ENCODE measurements at regions not wholly inside any gene's neighbourhood (a gene's known extent, or its start where the extent isn't known, plus 50 kb on each side); places are given as distances from the start of the nearest gene placed in this dataset.

DNA sequence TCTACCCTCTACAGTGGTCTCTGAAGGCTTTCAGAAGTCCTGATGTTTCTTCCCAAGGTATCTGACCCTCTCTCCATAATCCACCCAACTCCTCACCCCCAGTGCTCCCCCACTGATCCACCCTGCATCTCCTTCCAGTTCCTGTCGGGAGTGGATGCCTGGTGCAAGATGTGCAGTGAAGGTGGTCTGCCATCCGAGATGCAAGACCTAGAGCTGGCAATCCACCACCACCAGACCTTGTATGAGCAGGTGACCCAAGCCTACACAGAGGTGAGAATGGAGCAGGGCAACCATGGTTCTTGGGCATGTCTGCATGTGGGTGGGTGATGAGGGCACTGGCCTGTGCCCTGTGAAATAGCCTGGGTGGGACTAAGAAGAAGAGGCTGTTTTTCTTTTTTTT lies 337.8 kb upstream of the ROPN1 start:
- no peaks in the 10 kb centered on the region for H3K23me2 ChIP-seq (ENCODE audit: low read depth, low read length)
- peak overlapping the region; percentile 38 for H3K23ac ChIP-seq (ENCODE audit: insufficient read length)
- H2BK120ac ChIP-seq (replicated peaks; ENCODE audit: low read depth, low read length) = no peak overlapping the region
- TF ChIP-seq SUZ12 (IDR thresholded peaks at IDR 0.05; ENCODE audit: low read length) (no peak), CREB1 (IDR thresholded peaks at IDR 0.05) (no peak), NRF1 (IDR thresholded peaks at IDR 0.05; ENCODE audit: low read depth, low read length) (no peak), ASH2L (IDR thresholded peaks at IDR 0.05; ENCODE audit: low read length) (no peak), SP1 (IDR thresholded peaks at IDR 0.05; ENCODE audit: low read depth, low read length) (no peak), RBBP5 (IDR thresholded peaks at IDR 0.05; ENCODE audit: borderline replicate concordance, low read depth, low read length) (no peak), RNF2 (IDR thresholded peaks at IDR 0.05; ENCODE audit: borderline replicate concordance, low read depth, low read length, missing control alignments, poor library complexity, severe bottlenecking) (no peak), TAF1 (IDR thresholded peaks at IDR 0.05; ENCODE audit: low read depth, low read length) (no peak), JUN (IDR thresholded peaks at IDR 0.05; ENCODE audit: low read depth, low read length) (no peak), EP300 (IDR thresholded peaks at IDR 0.05; ENCODE audit: borderline replicate concordance in 1 of 2, low read depth in 2 of 2, low read length in 2 of 2) (no peak), FOSL1 (IDR thresholded peaks at IDR 0.05; ENCODE audit: insufficient read depth, low read depth, low read length) (no peak), CTBP2 (IDR thresholded peaks at IDR 0.05; ENCODE audit: borderline replicate concordance, insufficient read depth, insufficient read length, low read length) (no peak)
- H3K27ac ChIP-seq (ENCODE audit: low read depth, low read length) = no peak overlapping the region
- H3K27me3 ChIP-seq (replicated peaks in 1 of 4; ENCODE audit: control insufficient read depth in 3 of 4, extremely low read depth in 1 of 4, insufficient read depth in 3 of 4, low read length in 3 of 4) = no peaks in the 10 kb centered on the region
- ChIA-PET POLR2A (ENCODE audit: partially characterized antibody) (no interaction called here), CTCF (ENCODE audit: partially characterized antibody) (interaction anchor here (0.7 to 2.6 kb wide), 4 partner anchors 8 to 139 kb away, joined by 3 to 12 read pairs (median 4); no protein-coding TSS in a partner anchor)
- H2AK5ac ChIP-seq (ENCODE audit: low read depth, low read length) = no peak overlapping the region
- H3K79me1 ChIP-seq (ENCODE audit: low read depth, low read length) = no peaks in the 10 kb centered on the region
- no peaks in the 10 kb centered on the region; a peak in 1 of 7 replicates for H3K4me1 ChIP-seq (replicated peaks in 1 of 4; ENCODE audit: control insufficient read depth in 3 of 4, insufficient read depth in 4 of 4, low read length in 3 of 4)
- H3K79me2 ChIP-seq (ENCODE audit: control insufficient read depth in 1 of 2, insufficient read depth in 2 of 2, low read length in 2 of 2) = no peaks in the 10 kb centered on the region
- no peaks in the 10 kb centered on the region for H4K20me1 ChIP-seq (replicated peaks in 1 of 2; ENCODE audit: control insufficient read depth in 1 of 2, insufficient read depth in 2 of 2, low read length in 2 of 2)
- H4K91ac ChIP-seq (replicated peaks; ENCODE audit: insufficient read length, low read length) = no peak overlapping the region
- H3K56ac ChIP-seq (replicated peaks; ENCODE audit: insufficient read length, low read depth, low read length) = no peak overlapping the region
- H2BK15ac ChIP-seq (ENCODE audit: low read length) = no peak overlapping the region
- WGBS, 2 experiments (ENCODE audit: extremely low coverage in 1 of 2, insufficient coverage in 1 of 2, insufficient read length in 1 of 2, insufficient replicate concordance in 2 of 2, low coverage in 1 of 2, low lambda C conversion rate in 2 of 2, missing lambda C conversion rate in 1 of 2) = 94% methylated on average over 2 of the region's 2 CpGs; no CpG with 5 or more reads in 1 of the 2 experiments
- H3K18ac ChIP-seq (ENCODE audit: extremely low read depth, low read length) = no peak overlapping the region
- no peak overlapping the region for H3K14ac ChIP-seq (ENCODE audit: insufficient read length)
- no peak overlapping the region for H2BK20ac ChIP-seq (ENCODE audit: low read length)
- DNase-seq (ENCODE audit: low read depth in 1 of 2, low spot score in 2 of 2) (no peak), FAIRE-seq (no peak)
- H2AFZ ChIP-seq (ENCODE audit: low read length) = no peak overlapping the region
- no peaks in the 10 kb centered on the region for H3K9me3 ChIP-seq (ENCODE audit: insufficient read depth in 2 of 2, low read depth in 1 of 2, low read length in 1 of 2)
- no peaks in the 10 kb centered on the region for H3K36me3 ChIP-seq (ENCODE audit: control insufficient read depth in 2 of 4, insufficient read depth in 4 of 4, low read length in 3 of 4)
- H3K4me3 ChIP-seq (ENCODE audit: extremely low read depth in 1 of 4, insufficient read depth in 2 of 4, low read depth in 3 of 4, low read length in 4 of 4) = no peak overlapping the region
- H4K8ac ChIP-seq (ENCODE audit: extremely low read depth, insufficient read depth, low read length) = no peak overlapping the region
- no peak overlapping the region for H4K5ac ChIP-seq (ENCODE audit: insufficient read length, low read depth, low read length)
- no peak overlapping the region for H2BK12ac ChIP-seq (ENCODE audit: low read depth, low read length)
- no peak overlapping the region for H3K4me2 ChIP-seq (ENCODE audit: insufficient read depth in 1 of 2, low read depth in 2 of 2, low read length in 2 of 2)
- H2BK5ac ChIP-seq (ENCODE audit: low read depth, low read length) = no peak overlapping the region
- no peak overlapping the region for H3K4ac ChIP-seq (replicated peaks; ENCODE audit: insufficient read length, low read depth, low read length)
- H3K9ac ChIP-seq (replicated peaks in 1 of 4; ENCODE audit: extremely low read depth in 1 of 4, low read depth in 3 of 4, low read length in 3 of 4) = no peak overlapping the region
